Panc1 (cell line): ENCODE measurements at regions not wholly inside any gene's neighbourhood (a gene's known extent, or its start where the extent isn't known, plus 50 kb on each side); places are given as distances from the start of the nearest gene placed in this dataset.

Experiments used
- ATAC-seq: fragments of 200-7000 bp; cut with Tn5 transposase; 2 replicates; pipeline ENCODE4 v1.9.1; 2020; ENCODE audit warnings: mild to moderate bottlenecking, moderate library complexity
- BruUV-seq: library from RNA; stranded (reverse); fragments of 400-500 nt; replicated peaks from 2 replicates; lab custom pipeline; 2021; lab: Mats Ljungman, UMichigan
- CTCF ChIA-PET: fragments of 300-600 bp; sonication (Branson Sonifier 250); formaldehyde crosslinking; loops from one replicate; lab custom pipeline; 2022; ENCODE audit warnings: antibody characterized with exemption; lab: Charles Lee
- POLR2A ChIA-PET: fragments of 300-600 bp; sonication (Branson Sonifier 250); formaldehyde crosslinking; loops from one replicate; lab custom pipeline; 2022; ENCODE audit warnings: antibody characterized with exemption; lab: Charles Lee
- DNase-seq: peaks from one replicate; pipeline ENCODE4 v3.0.0-alpha.2; 2010; ENCODE audit warnings: low read depth, low spot score
- H3K27ac ChIP-seq: 2 replicates; pipeline ENCODE4 v1.5.1; 2011; ENCODE audit warnings: mild to moderate bottlenecking, low read length, inconsistent platforms
- H3K27me3 ChIP-seq: fragments of 200-500 bp; sonication (Bioruptor generic); 2 replicates; pipeline ENCODE4 v1.6.0; 2014; ENCODE audit warnings: low read length, inconsistent platforms; ENCODE audit not compliant: control insufficient read depth, insufficient read depth
- H3K36me3 ChIP-seq: fragments of 200-500 bp; sonication (Bioruptor generic); 2 replicates; pipeline ENCODE4 v1.5.1; 2014; ENCODE audit warnings: inconsistent platforms, mild to moderate bottlenecking, low read length, moderate library complexity; ENCODE audit not compliant: control insufficient read depth, insufficient read depth
- H3K4me1 ChIP-seq: 2 replicates; pipeline ENCODE4 v1.5.1; 2011; ENCODE audit warnings: inconsistent platforms, mild to moderate bottlenecking, low read length, moderate library complexity; ENCODE audit not compliant: control insufficient read depth, insufficient read depth
- H3K4me3 ChIP-seq, 2 experiments: 2 replicates each; pipeline ENCODE4 v1.5.1; 2011 to 2012; ENCODE audit warnings: low read depth in 2 of 2, low read length in 2 of 2, mild to moderate bottlenecking in 2 of 2, inconsistent platforms in 1 of 2, moderate library complexity in 1 of 2
- H3K9me3 ChIP-seq: fragments of 200-500 bp; sonication (Bioruptor generic); 2 replicates; pipeline ENCODE4 v1.5.1; 2014; ENCODE audit warnings: low read depth, mild to moderate bottlenecking, inconsistent platforms, low read length, moderate library complexity; ENCODE audit not compliant: control insufficient read depth, insufficient read depth
- POLR2AphosphoS5 ChIP-seq: IDR thresholded peaks from 2 replicates; pipeline ENCODE4 v1.6.1; 2012; ENCODE audit warnings: mild to moderate bottlenecking, low read depth, low read length, moderate library complexity
- SIN3A ChIP-seq: IDR thresholded peaks from 2 replicates; pipeline ENCODE4 v1.6.1; 2012; ENCODE audit warnings: low read depth, mild to moderate bottlenecking, low read length, moderate library complexity, borderline replicate concordance; ENCODE audit not compliant: insufficient read depth
- TCF7L2 ChIP-seq: IDR thresholded peaks from 2 replicates; pipeline ENCODE4 v1.6.1; 2011; ENCODE audit warnings: mild to moderate bottlenecking, low read depth, low read length, inconsistent platforms
- in situ Hi-C: cut with HindIII; loops from 2 replicates; pipeline ENCODE4 v1.10.0; 2016; ENCODE audit warnings: low sequenced_read_pairs, low pct_unique_long_range_greater_than_20kb
- intact Hi-C: fragments of 100-400 bp; cut with micrococcal nuclease; formaldehyde crosslinking; loops from one replicate; pipeline ENCODE4 v1.10.0; 2022; ENCODE audit not compliant: unreplicated experiment
- TF ChIP-seq, protein P1 (sequence below): fragments of 450-650 bp; IDR thresholded peaks from 2 replicates; pipeline ENCODE4 v1.5.1; 2017; ENCODE audit warnings: mild to moderate bottlenecking
- TF ChIP-seq, protein P2 (sequence below), 2 experiments: IDR thresholded peaks; 2 replicates each; pipeline ENCODE4 v1.6.1; 2011 to 2012; ENCODE audit warnings: low read depth in 2 of 2, control low read depth in 1 of 2, low read length in 1 of 2, mild to moderate bottlenecking in 1 of 2, moderate library complexity in 1 of 2; ENCODE audit not compliant: insufficient read depth in 1 of 2

DNA sequence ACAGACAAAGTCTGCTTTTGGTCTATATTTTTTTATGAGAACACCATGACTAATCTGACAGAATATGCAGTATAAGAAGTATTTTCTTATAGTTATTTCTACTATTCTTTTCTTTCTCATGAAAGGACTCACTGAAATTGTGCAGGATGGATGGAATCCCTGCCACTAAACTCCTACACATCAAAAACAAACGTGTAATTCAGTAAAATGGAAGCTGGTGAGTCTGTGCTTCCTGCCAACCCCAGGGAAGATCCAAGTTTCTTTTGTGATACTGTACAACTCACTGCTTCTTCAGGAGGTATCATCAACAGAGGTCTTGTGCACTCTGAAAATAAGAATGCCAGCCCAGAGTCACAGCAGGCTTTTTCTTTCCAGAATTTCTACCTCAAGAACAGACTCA is 241.2 kb downstream of the MRPL39 start:
- H3K27ac ChIP-seq: no peak overlapping the region
- no peaks in the 10 kb centered on the region for H3K27me3 ChIP-seq
- ATAC-seq (no peak), DNase-seq (no peak)
- H3K9me3 ChIP-seq: no peaks in the 10 kb centered on the region
- H3K4me3 ChIP-seq: no peak overlapping the region
- H3K4me1 ChIP-seq: no peaks in the 10 kb centered on the region
- CTCF ChIA-PET: no interaction called here
- TF ChIP-seq SIN3A (no peak), POLR2AphosphoS5 (no peak), TCF7L2 (no peak)
- TF ChIP-seq, protein P1, sequence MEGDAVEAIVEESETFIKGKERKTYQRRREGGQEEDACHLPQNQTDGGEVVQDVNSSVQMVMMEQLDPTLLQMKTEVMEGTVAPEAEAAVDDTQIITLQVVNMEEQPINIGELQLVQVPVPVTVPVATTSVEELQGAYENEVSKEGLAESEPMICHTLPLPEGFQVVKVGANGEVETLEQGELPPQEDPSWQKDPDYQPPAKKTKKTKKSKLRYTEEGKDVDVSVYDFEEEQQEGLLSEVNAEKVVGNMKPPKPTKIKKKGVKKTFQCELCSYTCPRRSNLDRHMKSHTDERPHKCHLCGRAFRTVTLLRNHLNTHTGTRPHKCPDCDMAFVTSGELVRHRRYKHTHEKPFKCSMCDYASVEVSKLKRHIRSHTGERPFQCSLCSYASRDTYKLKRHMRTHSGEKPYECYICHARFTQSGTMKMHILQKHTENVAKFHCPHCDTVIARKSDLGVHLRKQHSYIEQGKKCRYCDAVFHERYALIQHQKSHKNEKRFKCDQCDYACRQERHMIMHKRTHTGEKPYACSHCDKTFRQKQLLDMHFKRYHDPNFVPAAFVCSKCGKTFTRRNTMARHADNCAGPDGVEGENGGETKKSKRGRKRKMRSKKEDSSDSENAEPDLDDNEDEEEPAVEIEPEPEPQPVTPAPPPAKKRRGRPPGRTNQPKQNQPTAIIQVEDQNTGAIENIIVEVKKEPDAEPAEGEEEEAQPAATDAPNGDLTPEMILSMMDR: no peak
- TF ChIP-seq, protein P2, sequence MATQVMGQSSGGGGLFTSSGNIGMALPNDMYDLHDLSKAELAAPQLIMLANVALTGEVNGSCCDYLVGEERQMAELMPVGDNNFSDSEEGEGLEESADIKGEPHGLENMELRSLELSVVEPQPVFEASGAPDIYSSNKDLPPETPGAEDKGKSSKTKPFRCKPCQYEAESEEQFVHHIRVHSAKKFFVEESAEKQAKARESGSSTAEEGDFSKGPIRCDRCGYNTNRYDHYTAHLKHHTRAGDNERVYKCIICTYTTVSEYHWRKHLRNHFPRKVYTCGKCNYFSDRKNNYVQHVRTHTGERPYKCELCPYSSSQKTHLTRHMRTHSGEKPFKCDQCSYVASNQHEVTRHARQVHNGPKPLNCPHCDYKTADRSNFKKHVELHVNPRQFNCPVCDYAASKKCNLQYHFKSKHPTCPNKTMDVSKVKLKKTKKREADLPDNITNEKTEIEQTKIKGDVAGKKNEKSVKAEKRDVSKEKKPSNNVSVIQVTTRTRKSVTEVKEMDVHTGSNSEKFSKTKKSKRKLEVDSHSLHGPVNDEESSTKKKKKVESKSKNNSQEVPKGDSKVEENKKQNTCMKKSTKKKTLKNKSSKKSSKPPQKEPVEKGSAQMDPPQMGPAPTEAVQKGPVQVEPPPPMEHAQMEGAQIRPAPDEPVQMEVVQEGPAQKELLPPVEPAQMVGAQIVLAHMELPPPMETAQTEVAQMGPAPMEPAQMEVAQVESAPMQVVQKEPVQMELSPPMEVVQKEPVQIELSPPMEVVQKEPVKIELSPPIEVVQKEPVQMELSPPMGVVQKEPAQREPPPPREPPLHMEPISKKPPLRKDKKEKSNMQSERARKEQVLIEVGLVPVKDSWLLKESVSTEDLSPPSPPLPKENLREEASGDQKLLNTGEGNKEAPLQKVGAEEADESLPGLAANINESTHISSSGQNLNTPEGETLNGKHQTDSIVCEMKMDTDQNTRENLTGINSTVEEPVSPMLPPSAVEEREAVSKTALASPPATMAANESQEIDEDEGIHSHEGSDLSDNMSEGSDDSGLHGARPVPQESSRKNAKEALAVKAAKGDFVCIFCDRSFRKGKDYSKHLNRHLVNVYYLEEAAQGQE (IDR thresholded peaks at IDR 0.05; ENCODE audit: insufficient read depth in 1 of 2, low read depth in 2 of 2, low read length in 1 of 2): no peak
- in situ Hi-C loops (no loop called here), intact Hi-C loops (no loop called here)
- POLR2A ChIA-PET: no interaction called here
- H3K36me3 ChIP-seq: no peaks in the 10 kb centered on the region
- no TSS peak for BruUV-seq

DNA sequence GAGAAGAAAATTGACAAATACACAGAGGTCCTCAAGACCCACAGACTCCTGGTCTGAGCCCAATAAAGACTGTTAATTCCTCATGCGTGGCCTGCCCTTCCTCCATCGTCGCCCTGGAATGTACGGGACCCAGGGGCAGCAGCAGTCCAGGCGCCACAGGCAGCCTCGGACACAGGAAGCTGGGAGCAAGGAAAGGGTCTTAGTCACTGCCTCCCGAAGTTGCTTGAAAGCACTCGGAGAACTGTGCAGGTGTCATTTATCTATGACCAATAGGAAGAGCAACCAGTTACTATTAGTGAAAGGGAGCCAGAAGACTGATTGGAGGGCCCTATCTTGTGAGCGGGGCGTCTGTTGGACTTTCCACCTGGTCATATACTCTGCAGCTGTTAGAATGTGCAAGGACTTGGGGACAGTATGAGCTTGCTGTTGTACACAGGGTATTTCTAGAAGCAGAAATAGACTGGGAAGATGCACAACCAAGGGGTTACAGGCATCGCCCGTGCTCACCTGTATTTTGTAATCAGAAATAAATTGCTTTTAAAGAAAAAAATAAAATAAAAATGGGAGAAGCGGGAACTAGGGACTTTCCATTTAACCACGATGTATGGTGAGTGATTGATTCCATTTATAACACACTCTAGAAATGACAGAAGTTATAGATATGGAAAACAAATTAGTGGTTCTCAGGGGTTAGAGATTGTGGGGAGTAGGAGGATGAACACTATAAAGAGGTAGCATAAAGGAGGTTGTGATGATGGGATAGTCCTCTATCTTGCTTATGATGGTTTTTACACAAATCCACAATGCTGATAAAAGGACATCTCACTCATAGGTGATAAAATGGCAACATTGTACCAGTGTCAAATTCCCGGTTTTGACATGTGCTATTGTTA is 244.7 kb downstream of the MRPL39 start:
- DNase-seq: no peak
- in situ Hi-C loops: no loop called here
- H3K36me3 ChIP-seq: no peaks in the 10 kb centered on the region
- no peaks in the 10 kb centered on the region for H3K27me3 ChIP-seq
- H3K27ac ChIP-seq: no peak overlapping the region
- no peaks in the 10 kb centered on the region for H3K4me1 ChIP-seq
- intact Hi-C loops: no loop called here
- no peaks in the 10 kb centered on the region for H3K9me3 ChIP-seq
- no peak overlapping the region for H3K4me3 ChIP-seq
- no peak for ATAC-seq
- TF ChIP-seq, protein P2 (IDR thresholded peaks at IDR 0.05; ENCODE audit: insufficient read depth in 1 of 2, low read depth in 2 of 2, low read length in 1 of 2): no peak
- TF ChIP-seq POLR2AphosphoS5: no peak
- no peak for TF ChIP-seq TCF7L2
- ChIA-PET CTCF (no interaction called here), POLR2A (no interaction called here)
- BruUV-seq: no TSS peak
